ENCODE measurements at regions not wholly inside any gene's neighbourhood (a gene's known extent, or its start where the extent isn't known, plus 50 kb on each side); places are given as distances from the start of the nearest gene placed in this dataset.
A peak's percentile ranks its signal among the peaks of the same experiment; 100 is the strongest.

DNA sequence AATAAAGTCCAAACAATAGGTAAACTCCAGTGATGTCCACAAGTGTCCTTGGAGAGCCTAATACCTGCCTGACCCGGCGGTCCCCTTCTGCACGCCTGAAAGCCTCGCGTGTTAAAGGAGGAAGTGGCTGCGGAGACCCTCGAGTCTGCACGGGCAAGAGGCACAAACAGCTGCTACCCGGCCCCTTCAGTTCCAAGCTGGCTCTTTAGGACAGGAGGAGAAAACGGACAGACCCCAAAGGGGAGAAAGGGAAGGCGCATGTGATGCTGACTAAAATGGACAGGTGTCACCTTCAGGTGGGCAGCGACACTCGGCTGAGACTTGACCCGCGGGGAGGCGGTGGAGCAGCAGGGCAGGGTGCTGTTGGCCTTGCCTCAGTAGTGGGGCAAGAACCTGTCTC lies 102.7 kb upstream of the TENM3 start:
- Histone ChIP-seq H3K4me3 (peak overlapping the region in 1 of 2 donors; percentile 23), H3K9me3 (no peaks in the 10 kb centered on the region), H3K36me3 (ENCODE audit: low read depth, missing control alignments) (no peaks in the 10 kb centered on the region), H3K27me3 (no peaks in the 10 kb centered on the region), H3K4me1 (peaks cover 5% of the 10 kb centered on the region), H3K27ac (no peak overlapping the region)
- WGBS, 2 donors, result 32 to 47% methylated on average over 9 to 16 of the region's 16 CpGs
- no peak for DNase-seq
- intact Hi-C loops (cut with DNase I; ENCODE audit: low total_unique reads), result no loop called here
- TF ChIP-seq POLR2A (IDR thresholded peaks at IDR 0.05), result no peak
- TF ChIP-seq, protein P1, sequence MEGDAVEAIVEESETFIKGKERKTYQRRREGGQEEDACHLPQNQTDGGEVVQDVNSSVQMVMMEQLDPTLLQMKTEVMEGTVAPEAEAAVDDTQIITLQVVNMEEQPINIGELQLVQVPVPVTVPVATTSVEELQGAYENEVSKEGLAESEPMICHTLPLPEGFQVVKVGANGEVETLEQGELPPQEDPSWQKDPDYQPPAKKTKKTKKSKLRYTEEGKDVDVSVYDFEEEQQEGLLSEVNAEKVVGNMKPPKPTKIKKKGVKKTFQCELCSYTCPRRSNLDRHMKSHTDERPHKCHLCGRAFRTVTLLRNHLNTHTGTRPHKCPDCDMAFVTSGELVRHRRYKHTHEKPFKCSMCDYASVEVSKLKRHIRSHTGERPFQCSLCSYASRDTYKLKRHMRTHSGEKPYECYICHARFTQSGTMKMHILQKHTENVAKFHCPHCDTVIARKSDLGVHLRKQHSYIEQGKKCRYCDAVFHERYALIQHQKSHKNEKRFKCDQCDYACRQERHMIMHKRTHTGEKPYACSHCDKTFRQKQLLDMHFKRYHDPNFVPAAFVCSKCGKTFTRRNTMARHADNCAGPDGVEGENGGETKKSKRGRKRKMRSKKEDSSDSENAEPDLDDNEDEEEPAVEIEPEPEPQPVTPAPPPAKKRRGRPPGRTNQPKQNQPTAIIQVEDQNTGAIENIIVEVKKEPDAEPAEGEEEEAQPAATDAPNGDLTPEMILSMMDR (IDR thresholded peaks at IDR 0.05), result no peak

- 24 to 41% methylated on average over 12 to 26 of the region's 26 CpGs for WGBS, 2 donors
- Histone ChIP-seq H3K4me3 (peak overlapping the region in 1 of 2 donors; percentile 23), H3K9me3 (no peaks in the 10 kb centered on the region), H3K27me3 (no peaks in the 10 kb centered on the region), H3K4me1 (peaks cover 5% of the 10 kb centered on the region), H3K36me3 (ENCODE audit: low read depth, missing control alignments) (no peaks in the 10 kb centered on the region), H3K27ac (no peak overlapping the region)
- DNase-seq, result no peak
- no peak for TF ChIP-seq POLR2A (IDR thresholded peaks at IDR 0.05)
- TF ChIP-seq, protein P1 (IDR thresholded peaks at IDR 0.05), result no peak
- intact Hi-C loops (cut with DNase I; ENCODE audit: low total_unique reads), result no loop called here
Observed at GRCh38 chr4:182141061-182141460, 102.1 kb upstream of the TENM3 start.

DNA sequence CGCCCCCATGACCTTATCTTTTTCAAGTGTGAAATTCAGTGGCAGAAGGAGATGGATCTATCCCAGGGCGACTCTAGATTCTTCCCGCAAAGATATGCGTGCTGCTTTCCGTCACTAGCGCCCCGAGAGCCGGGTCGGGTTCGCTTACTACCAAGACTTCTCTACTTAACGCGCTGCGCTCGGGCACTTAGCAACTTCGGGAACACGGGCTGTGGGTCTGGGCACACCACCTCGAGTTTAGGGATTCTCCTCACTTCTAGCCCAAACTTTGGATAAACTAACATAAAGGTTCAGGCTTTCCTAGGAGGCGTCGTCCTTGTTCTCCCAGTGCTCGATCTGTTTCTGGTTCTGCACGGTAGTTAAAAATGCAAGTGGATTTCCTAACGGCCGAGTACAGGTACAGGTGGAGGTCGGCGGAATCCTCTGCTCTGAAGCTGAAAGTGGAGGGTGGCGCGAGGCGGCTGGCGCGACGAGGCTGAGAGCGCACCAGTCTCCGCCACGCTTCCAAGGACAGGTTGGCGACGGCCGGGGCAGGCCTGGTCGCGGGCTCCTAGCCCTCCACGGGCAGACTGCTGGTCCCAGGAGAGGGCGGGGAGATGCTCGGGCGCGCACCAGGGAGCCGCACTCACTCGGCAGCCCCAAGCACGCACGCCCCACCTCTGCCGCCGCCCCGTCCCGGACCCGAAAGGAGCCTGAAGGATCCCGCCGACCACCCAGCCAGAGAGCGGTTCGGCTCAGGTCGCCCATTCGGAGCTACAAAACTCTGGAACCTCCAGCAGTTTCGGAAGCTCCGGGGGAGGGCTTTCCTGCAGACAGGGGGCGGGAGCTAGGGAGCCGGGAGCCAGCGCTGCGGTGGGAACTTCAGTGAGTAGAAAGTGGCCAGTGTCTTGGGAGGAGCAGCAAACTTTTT lies 100.8 kb upstream of the TENM3 start:
- intact Hi-C loops (cut with DNase I; ENCODE audit: low total_unique reads), result no loop called here
- no peaks in the 10 kb centered on the region for H3K27me3 ChIP-seq
- WGBS, 2 donors, result 32 to 44% methylated on average over 35 to 56 of the region's 65 CpGs
- peaks cover 5% of the 10 kb centered on the region for H3K4me1 ChIP-seq
- H3K4me3 ChIP-seq, result peak overlapping the region; percentile 56 to 67
- no peak overlapping the region for H3K27ac ChIP-seq
- DNase-seq, result peak; percentile 36
- H3K9me3 ChIP-seq, result no peaks in the 10 kb centered on the region
- TF ChIP-seq POLR2A (IDR thresholded peaks at IDR 0.05), result no peak
- TF ChIP-seq, protein P1 (IDR thresholded peaks at IDR 0.05), result no peak
- H3K36me3 ChIP-seq (ENCODE audit: low read depth, missing control alignments), result no peaks in the 10 kb centered on the region

DNA sequence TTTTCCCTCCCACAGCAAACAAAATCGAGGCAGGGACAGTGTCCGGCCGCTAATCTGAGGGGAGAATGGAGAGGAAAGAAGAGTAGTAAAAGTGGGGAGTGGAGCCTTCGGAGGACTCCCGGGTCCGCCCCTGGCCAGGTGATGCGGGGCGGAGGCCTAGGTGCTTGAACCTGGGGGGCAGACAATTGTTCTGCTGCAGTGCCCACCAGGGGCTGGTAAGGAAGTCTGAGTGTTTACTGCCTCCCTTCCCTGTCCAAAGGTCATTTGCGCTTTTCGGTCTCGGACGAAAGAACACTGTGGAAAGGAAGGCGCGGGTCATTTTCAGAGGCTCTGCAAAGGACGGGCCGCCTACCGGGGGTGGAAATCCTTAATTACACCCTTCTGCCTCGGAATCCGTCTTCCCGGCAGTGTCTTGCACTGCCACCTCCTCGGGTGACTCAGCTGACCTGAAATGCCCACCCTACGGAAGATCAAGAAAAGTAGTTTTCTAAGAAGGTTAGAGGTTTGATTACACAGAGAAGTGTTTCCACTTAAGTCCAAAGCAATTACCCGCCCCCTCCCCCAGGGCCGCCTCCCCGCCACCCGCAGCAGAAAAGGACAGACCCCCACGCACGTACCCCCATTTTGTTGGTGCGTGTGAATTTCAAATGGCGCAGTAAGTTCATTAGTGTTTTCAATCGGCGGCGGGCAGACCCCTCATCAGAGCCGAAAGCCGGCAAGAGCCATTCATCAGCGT lies 99.9 kb upstream of the TENM3 start:
- no peaks in the 10 kb centered on the region for H3K9me3 ChIP-seq
- intact Hi-C loops (cut with DNase I; ENCODE audit: low total_unique reads), result no loop called here
- WGBS, 2 donors, result 1 to 2% methylated on average over 31 to 36 of the region's 36 CpGs
- H3K36me3 ChIP-seq (ENCODE audit: low read depth, missing control alignments), result no peaks in the 10 kb centered on the region
- no peak for TF ChIP-seq POLR2A (IDR thresholded peaks at IDR 0.05)
- TF ChIP-seq, protein P1 (IDR thresholded peaks at IDR 0.05), result no peak
- H3K27ac ChIP-seq, result no peak overlapping the region
- DNase-seq, result no peak
- H3K4me1 ChIP-seq, result peaks cover 5% of the 10 kb centered on the region
- peak overlapping the region; percentile 56 to 67 for H3K4me3 ChIP-seq
- H3K27me3 ChIP-seq, result no peaks in the 10 kb centered on the region
